HG03045 (cell line): ENCODE measurements at regions not wholly inside any gene's neighbourhood (a gene's known extent, or its start where the extent isn't known, plus 50 kb on each side); places are given as distances from the start of the nearest gene placed in this dataset.

Source experiments
- ATAC-seq: cut with Tn5 transposase; IDR thresholded peaks from one replicate; pipeline ENCODE4 v1.9.1; 2021; ENCODE audit warnings: mild to moderate bottlenecking, moderate library complexity; ENCODE audit not compliant: unreplicated experiment

GRCh38 chr17:72056155-72056554 lies 64.7 kb upstream of the SOX9 start:
- ATAC-seq = no peak

- ATAC-seq = no peak
Measured at GRCh38 chr17:72056727-72057290, 64.0 kb upstream of the SOX9 start.

- no peak for ATAC-seq
Measured at GRCh38 chr17:72060084-72060483, 60.7 kb upstream of the SOX9 start.

- no peak for ATAC-seq
Measured at GRCh38 chr17:72063262-72063661, 57.6 kb upstream of the SOX9 start.

DNA sequence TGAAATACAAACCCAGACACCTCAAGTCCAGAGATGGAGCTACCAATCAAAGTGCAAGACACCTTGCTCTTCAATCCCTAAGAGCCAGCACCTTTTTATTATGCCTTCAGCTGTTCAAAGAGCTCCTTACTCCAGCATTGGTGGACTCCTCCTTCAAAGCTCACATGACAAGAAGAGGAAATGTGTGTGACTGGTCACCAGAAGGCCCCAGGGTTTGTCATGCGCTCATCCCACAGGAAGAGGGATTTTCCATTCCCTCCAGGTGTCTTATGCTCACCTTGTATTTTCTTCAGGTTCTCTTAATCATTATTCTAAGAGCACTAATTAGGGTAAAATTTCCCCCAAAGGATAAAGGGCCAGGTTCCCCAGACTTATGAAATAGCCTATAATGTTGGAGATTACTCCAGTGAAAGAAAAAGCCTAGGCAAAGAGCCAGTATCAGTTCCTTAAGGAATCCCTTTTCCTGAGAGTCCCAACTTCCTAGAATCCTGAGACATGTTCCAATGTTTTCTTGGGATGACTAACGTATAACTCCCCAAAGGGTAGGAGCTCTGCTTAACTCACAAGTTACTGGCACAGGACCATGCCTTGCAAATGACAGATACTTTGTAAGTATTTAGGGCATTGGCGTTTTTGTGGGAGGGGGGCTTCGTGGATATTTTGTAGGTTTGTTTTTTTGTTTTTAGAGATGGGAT lies 56.9 kb upstream of the SOX9 start:
- ATAC-seq = no peak

DNA sequence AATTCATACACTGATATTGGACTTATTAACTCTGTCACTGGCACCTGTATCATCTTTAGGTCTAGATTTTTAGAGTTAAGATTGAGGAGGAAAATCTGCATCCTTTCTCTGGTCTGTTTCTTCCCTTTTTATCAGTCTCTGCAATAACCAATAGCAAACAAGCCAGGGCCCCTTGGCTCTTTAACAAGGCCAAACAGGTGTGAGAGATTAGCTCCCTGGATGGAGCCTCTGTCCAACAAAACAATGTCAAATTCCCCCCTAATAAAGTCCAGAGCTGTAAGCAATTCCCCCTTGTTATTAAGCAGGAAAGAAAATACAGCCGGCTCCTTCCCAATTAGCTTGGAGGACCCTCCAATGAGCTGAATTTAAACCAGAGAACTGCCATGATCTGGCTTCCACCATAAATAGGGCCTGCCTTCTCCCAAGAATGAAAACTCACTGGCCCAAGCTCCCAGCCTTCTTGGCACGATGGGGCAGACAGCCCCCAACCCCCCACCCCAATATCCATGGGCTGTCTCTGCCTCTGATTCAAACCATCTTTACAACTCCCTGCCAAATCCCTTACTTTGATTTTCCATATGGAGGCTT lies 56.1 kb upstream of the SOX9 start:
- no peak for ATAC-seq

DNA sequence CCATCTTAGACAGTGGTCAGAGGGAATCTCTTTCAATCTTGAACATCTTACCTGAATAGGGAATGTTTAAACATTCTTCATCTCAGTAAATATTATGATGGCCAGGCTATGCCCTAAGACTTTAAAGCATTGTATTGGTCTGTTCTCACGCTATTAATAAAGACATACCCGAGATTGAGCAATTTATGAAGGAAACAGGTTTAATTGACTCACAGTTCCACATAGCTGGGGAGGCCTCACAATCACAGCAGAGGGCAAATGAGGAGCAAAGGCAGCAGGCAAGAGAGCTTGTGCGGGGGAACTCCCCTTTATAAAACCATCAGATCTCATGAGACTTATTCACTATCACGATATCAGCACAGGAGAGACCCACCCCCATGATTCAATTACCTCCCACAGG lies 55.3 kb upstream of the SOX9 start:
- no peak for ATAC-seq

- no peak for ATAC-seq
Measured at GRCh38 chr17:72068643-72069042, 52.2 kb upstream of the SOX9 start.

GRCh38 chr17:72069586-72070202 lies 51.1 kb upstream of the SOX9 start:
- ATAC-seq = no peak
